HG02610 (cell line): ENCODE measurements at regions not wholly inside any gene's neighbourhood (a gene's known extent, or its start where the extent isn't known, plus 50 kb on each side); places are given as distances from the start of the nearest gene placed in this dataset.

Source experiments
- ATAC-seq: cut with Tn5 transposase; IDR thresholded peaks from one replicate; pipeline ENCODE4 v1.9.1; 2021; ENCODE audit warnings: mild to moderate bottlenecking, moderate library complexity; ENCODE audit not compliant: unreplicated experiment

DNA sequence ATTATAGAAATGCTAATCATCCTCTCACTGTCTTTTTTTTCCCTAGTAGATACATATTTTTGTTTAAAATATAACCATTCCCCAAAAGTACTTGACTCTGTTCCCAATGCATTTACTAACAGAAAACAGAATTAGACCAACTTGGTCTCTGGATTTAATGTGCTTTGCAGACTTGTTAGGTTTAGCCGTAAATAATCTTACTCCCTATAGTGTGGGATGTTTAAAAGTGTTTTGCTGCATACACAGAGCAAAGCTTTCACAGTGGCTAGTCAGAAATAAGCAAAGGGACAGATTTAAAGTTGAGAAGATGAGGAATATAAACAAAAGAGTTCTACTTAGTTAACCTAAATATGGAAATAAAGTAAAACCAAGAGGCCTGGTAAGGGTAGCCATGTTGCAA, 527.5 kb downstream of the HDGFL1 start:
- ATAC-seq: no peak

DNA sequence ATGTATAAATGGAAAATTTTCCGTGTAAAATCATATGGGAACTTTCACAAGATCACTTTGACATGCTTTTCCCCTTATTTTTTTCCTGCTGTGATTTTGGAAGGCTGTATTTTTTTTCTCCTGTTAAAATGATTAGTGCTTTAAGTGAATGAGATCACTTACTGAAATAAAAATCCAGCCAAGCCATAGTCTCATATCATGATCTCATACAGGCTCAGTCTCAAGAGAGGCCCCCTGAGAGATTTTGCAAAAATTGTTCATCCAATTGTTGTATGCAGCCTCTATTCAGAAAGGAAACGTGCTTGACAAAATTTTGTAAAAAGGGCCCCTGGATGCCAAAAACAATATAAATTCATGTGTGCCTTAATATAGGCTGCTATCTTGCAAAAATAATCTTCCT, 528.2 kb downstream of the HDGFL1 start:
- no peak for ATAC-seq

DNA sequence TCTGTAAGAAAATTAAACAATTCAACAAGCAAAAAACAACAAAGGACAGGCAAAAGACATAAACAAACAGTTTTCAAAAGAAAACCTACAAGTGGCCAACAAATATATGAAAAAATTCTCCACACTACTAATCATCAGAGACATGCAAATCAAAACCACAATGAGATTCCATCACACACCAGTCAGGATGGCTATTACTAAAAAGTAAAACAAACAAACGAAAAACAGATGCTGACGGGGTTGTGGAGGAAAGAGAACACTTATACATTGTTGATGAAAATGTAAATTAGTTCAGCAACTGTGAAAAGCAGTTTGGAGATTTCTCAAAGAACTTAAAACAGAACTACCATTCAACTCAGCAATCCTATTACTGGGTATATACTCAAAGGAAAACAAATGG, 537.6 kb downstream of the HDGFL1 start:
- ATAC-seq: no peak

DNA sequence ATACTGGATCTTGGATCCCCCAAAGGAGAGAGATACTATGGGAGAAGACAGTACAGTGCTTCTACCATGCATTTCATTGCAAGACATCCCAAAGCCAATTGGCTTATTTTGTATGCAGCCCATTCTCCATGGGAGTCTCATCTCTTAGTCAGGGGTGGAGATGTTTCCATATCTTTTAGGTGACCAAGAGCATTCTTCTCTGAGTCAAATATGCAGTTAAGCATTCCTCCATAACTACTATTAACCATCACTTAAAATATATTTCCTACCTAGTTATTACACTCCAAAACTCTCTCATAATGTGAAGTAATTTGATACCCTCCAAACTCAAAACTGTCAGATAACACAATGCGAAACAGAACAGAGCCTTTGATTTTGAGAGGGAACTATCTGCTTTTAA, 542.6 kb downstream of the HDGFL1 start:
- ATAC-seq: no peak

DNA sequence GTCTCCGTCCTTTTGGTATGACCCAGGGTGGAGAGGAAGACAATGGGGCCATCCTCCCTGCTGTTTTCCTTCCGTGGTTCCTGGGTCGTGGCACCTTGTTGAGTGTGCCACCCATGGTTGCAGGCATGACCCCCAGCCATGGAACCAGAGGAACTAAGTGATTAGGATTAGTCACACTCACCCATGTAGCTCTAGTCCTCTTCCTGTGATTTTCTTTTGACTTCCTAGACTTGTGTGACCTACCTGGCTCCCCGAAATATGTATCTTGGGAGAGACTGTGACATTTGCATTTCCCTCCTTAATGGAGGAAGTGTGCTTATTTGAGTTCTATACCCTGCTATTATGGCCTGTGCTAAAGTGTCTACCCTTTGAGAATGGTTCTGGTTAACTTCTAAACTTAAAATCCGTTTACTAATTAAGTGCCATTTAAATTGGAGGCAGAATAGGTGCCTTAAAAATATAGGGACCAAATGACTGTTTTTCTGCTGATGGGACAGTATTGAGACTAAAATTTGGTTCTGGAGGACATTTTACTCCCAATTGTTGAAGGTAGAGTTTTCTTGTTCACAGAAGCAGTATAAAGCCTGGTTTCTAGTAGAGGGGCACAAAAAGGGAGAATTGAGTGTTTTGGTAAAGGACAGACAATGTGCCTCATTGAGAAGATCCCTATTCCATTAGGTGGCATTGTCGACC, 545.6 kb downstream of the HDGFL1 start:
- ATAC-seq: no peak

DNA sequence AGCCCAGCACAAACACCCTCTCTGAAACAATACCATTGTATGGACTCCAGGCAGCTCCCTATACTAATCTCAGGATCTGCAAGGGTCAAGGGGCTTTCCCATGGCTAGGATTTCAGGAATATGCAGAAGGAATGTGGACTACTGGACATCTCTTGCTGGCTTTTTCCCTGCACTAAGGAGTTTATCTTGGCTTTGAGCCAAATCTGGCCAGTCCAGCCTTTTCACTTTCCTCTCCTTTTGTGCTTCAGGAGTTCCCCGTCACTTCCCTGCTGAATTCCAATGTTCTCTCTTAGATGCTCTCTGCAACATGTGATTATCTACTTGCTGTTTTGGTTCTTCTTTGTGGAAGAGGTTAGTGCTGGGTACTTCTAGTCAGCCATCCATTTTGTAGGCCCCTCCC, 568.2 kb downstream of the HDGFL1 start:
- no peak for ATAC-seq

DNA sequence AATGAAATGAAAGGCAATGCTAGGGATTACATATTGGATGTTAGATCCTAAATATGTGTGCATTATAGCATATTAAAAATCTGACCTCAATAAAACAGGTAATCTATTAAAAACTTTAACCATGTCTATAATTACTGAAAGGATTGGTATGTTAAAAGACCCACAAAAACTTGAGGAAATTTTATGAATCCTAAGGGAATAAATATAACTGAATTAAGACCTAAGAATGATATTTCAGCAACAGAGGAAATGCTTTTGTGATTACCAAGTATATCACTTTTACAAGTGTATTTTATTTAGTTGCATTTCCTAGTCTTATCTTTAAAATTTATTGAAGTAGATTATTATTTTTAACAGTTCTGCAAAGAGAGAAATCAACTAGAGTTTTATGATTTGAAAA, 571.5 kb downstream of the HDGFL1 start:
- no peak for ATAC-seq

DNA sequence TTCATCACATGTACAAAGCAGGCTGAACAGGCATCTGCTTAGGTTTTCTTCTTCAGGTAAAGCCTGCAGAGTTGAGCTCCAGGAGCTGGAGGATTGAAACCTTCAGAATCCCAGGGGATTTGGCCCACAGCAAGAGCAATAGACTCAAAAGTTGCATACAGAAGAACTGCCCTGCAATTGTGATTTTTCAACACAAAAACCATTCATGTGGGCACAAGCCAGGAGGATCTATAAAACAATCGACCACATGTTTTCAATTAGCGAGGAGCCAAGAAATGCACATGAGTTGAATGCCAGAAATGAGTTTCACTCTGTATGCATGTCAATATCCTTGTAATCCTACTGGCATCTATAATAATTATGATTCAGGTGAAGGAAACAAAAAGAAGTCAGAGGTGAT, 576.4 kb downstream of the HDGFL1 start:
- no peak for ATAC-seq

DNA sequence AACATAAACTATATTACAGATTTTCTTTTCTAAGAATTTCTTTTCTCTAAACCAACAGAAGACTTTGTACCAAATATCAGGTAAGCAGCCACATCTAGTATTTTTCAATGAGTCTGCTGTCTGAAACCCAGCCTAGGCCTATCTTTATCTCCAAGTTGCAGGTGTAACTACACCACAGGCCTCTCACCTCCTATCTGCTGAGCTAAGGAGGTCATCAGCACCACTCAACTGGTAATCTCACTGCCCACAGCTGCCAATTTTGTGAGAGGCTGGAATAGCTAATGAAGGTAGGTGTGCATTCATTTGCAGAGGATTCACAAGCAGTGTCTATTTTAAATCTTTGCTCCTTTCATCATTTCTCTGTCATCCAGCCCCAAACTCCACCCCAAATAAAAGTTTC, 584.8 kb downstream of the HDGFL1 start:
- no peak for ATAC-seq

DNA sequence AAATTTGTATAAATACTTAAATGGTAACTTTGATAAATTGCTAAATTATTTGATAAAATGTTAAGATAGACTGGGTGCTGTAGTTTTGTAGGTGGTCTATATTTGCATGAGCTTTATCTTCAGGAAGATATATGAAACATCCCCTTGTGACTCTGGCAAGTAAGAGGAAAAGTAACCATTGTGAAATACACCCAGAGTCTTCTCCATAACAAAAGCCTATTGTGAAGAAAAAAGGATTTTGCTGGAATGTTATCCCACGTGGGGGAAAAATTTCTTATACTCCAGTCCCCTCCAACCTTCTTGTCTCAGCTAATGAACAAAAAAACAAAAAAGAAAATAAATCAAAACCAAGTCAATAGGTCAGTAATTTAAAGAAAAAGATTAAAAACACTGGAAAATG, 600.7 kb downstream of the HDGFL1 start:
- no peak for ATAC-seq

DNA sequence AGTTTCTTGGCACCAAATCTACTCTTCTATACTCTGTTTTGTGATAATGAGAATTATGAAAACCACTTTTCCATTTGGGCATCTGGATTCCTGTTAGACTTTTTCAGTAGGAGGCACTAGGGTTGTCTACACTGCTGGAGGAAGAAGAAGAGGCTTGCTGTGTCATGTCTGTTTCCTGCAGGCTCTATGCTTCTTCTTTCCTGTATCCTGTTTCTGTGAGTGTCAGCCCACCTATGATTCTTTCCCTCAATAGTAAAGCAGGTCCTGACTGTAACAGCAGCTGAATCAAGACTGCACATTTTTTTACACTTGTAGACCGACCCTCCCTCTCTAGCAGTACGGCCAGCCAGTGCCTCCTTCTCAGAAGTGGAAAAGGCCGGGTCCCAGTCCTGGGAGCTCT, 603.9 kb downstream of the HDGFL1 start:
- no peak for ATAC-seq

DNA sequence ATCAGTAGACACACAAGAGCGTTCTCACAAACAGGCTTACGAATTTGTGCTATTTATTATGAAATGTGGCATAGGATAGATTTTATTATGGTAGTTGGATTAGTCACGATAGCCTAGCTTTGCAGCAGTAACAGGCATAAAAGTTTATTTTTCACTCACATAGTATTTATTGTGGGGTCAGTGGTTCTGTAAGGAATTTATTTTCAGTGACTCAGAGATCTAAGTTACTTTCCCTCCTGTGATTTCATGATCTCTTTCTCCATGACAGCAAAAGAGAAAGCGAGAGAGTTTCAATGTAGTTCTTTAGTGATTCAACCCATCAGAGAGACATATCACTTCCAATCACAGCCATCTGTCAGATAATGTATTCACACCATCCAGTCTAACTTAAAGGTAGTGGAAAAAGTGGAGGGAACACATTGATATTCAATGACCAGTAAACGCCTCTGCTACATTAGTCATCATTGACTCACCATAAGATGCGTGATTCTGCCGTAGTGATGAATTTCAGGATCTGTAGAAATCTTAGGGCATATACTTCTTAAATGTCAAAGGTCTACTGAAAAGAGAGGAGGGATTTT, 605.5 kb downstream of the HDGFL1 start:
- ATAC-seq: no peak

DNA sequence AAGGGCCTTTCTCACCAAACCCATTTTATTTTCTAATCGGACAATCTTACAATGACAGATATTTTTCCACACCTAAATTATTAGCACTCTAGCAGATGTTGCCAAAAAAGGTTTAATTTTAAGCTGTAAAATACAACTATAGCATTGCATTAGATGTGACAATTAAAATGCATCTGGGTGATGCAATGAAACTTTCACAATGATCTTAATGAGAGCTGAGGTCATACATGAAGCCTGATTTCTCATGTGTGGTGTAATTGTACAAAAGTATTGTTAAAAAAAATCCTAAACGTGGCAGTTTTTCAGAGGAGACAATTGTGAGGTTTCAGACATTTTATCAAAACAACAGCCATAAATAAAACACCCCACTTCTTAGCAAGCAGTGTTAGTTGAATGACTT, 606.0 kb downstream of the HDGFL1 start:
- no peak for ATAC-seq

DNA sequence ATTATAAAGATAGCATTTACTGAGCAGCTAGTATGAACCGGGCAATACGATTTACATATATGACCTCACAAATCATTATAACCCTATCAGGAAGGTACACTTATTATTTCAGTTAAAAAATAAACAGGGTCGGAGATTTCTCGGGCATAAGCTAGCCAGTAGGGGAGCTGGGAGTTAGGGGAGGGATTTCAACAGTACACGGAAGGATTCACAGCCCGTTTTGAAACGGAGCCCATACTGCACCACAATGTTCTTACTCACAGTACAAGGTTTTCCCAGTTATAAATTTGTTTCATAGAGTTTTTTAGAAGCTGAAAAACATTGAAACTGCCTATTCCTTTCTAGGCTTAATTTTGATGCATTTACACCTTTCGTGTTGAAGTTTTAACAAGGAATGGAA, 607.1 kb downstream of the HDGFL1 start:
- no peak for ATAC-seq

DNA sequence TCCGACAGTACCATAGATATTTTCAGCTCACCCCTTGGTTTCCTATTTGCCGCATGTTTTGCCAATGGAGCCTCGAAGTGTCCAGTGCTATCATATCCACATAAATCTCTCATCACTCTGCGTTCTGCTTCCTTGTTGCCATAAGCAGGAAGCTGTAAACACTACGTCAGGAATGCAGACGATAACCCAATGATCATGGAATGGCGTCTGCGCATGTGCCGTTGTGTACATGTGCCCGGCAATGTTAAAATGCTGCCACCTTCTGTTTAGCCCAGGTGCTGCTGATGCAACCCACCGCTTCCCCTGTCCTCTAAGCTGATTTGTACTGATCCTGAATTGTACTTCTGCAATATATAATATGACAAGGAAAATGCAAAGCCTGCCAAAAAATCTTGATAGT, 607.5 kb downstream of the HDGFL1 start:
- no peak for ATAC-seq

DNA sequence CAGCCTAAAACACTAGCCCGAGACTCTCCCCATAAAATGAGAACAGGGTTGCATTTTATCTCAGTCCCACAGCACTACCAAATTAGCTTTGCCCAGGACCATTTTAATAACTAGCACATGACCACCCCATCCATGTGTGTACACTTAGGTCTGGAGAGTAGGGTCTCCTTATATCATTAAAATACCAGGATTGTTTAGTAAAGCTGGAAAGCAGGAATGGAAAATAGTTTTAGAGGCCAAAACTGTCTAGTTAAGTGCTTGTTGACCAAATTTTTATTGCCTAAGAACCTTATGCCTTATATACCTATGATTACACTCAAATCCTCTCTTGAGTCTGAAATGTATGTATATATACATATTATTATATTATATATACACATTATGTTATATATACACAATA, 608.4 kb downstream of the HDGFL1 start:
- ATAC-seq: no peak

DNA sequence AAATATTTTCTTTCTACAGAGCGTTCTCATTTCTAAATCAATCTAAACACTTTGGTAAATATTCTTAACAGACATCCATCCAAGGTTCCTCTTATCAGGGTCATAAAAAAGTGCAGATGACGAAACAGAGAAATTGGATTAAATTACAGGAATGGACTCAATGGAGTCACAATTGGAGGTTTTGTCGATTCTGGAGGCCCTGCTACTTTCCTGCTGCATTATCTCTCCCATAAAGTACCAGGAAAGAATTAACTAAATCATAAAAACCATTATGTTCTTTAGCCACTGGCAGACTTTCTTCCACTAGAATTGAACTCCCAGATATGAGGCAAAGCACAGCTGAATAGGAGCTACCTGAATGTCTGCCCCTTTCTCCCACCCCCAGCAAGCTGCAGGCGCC, 610.6 kb downstream of the HDGFL1 start:
- no peak for ATAC-seq

DNA sequence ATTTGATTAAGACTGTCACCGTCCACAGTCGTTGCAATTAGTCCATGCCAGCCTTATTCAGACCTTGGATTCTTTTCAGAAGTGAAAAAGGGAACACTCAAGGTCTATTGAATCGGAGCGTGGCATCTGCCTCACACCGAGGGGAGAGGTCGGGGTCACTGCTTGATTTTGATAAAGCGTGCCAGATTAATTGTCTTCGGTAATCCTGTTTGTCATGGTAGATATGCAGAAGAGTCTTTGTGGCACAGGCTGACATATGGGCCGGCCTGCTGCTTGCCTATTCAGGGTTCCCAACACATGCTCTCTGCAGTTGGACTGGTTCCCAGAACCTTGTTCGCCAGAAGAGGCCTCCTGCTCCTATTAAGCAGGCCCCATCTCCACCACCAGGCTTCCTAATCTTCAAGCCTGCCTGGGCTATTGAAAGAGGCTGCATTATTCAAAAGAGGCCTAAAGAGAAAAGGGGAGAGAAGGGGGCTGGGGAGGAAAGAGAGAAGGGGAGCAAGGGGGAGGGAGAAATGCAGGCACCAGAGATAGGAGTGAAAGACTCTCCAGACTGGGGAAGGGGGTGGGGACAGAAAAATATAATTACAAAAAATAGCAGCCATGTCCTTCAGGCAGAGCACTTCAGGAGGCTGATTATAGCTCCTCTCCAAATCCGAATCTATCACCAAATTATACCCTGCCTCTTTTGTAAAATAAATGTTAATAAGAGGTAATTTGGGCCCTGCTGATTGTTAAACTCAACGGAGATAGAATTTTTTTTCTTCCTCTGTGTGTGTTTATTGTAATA, 611.3 kb downstream of the HDGFL1 start:
- no peak for ATAC-seq

DNA sequence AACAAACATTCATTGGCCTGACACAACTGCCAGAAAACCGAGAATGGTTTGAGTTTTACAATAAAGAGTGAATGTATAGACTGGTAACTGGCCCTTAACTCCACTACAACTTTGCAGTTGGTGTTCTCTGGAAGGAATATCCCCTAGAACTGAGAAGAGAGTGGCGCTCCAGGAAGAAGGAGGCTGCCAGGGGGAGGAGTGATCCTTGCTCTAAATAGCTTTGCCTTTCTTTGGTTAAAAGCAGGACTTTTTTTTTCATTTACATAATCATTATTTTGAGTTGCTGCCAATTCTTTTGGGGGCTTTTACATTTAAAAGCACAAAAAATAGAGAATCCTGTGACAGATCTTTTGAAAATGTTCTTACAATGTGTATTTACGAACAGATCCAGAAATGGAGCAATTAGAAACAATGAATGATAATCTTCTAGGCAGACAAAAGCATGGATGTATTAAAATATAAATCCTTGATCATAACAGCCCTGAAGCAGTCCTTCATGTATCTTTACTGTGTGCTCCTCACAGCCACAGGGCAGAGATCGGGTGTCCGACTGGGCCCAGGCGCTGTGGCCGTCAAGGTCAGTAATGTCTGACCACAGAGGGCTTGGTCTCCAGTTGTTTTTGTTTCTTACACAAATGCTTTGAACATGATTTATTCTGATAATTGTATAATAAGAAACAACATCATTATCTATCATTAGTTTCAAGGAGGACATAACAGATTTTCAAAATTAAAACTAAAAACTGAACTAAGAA, 612.2 kb downstream of the HDGFL1 start:
- ATAC-seq: no peak

DNA sequence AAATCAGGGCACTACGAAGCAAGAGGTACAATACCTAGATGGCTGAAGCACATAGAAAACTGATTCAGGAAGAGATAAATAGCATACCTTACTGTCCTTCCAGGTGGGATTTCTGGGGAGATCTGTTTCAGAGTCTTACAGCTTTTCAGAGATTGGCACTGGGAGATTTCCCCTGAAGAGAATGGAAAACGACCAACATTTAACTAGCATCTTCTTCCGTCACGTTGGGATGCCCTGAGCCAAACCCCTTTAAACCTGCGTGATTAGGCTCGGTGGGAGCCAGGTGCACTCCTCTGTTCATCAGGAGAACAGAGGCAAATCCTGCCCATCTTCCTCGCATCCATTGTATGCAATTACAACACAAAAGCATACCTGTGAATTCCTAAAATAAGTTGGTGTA, 614.5 kb downstream of the HDGFL1 start:
- ATAC-seq: no peak

DNA sequence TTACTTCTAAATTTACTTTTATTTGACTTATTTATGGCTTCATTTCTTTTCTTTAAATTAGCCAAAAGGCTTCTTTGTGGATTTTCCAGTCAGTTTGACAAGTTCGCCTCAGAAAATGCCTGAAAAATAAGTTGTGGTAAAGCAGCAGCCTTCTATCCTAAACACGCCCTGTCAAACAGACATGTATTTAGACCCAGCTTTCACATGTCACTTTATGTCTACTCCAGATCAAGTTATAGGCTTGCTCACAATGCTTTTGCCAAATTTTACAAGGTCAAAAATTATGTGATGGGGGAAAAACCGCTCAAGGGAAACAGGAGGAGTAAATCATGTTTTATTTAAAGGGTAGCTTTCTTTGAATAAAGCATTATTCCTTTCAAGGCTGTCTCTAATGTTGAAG, 615.0 kb downstream of the HDGFL1 start:
- no peak for ATAC-seq

DNA sequence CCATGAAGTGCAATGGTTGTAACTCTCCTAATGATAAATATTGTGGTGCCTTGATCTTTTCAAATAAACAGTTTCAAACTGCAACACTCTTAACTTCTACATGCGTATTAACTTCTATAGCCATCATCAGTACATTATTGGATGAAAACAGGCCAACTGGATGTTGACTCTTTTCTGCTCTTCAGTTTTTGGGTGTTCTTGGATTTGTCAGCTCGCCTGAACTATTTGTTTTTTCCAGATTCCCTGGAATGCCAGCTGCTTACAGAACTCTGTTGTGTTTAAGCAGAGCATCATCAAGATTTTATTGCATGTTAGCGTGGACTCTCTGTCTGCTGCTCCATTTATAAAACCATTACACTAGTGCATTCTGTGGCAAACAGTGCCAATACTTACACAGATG, 626.1 kb downstream of the HDGFL1 start:
- no peak for ATAC-seq
